IMR-90 (cell line): ENCODE measurements at regions not wholly inside any gene's neighbourhood (a gene's known extent, or its start where the extent isn't known, plus 50 kb on each side); places are given as distances from the start of the nearest gene placed in this dataset.
A peak's percentile ranks its signal among the peaks of the same experiment; 100 is the strongest.

ENCODE experiments used
- ATAC-seq: fragments of 200-7000 bp; cut with Tn5 transposase; 2 replicates; pipeline ENCODE4 v1.9.1; 2020; ENCODE audit warnings: low read depth, mild to moderate bottlenecking, moderate library complexity
- BruUV-seq: library from RNA; stranded (reverse); fragments of 400-500 nt; replicated peaks from 2 replicates; lab custom pipeline; 2021; lab: Mats Ljungman, UMichigan
- CTCF ChIA-PET: fragments of 300-600 bp; formaldehyde crosslinking; extraction: SDS; loops from one replicate; lab custom pipeline; 2021; ENCODE audit warnings: antibody characterized with exemption; lab: Yijun Ruan, JAX
- POLR2A ChIA-PET: fragments of 300-600 bp; sonication (Branson Sonifier 250); formaldehyde crosslinking; loops from one replicate; lab custom pipeline; 2022; ENCODE audit warnings: antibody characterized with exemption; ENCODE audit not compliant: unreplicated experiment; lab: Charles Lee
- DNase-seq: peaks from one replicate; pipeline ENCODE4 v3.0.0; 2013
- H2AFZ ChIP-seq: replicated peaks from 2 replicates; pipeline ENCODE3; 2013; ENCODE audit warnings: low read length, mild to moderate bottlenecking; ENCODE audit not compliant: poor library complexity
- H2AK5ac ChIP-seq: 2 replicates; pipeline ENCODE4 v1.6.1; 2013; ENCODE audit warnings: low read depth, low read length, inconsistent platforms
- H2AK9ac ChIP-seq: replicated peaks from 2 replicates; pipeline ENCODE3; 2013; ENCODE audit warnings: mild to moderate bottlenecking, low read depth, low read length, moderate library complexity; ENCODE audit not compliant: poor library complexity
- H2BK120ac ChIP-seq: 2 replicates; pipeline ENCODE4 v1.6.1; 2013; ENCODE audit warnings: low read depth, low read length, inconsistent platforms
- H2BK15ac ChIP-seq: 3 replicates; pipeline ENCODE4 v1.6.1; 2013; ENCODE audit warnings: low read depth, low read length, inconsistent platforms
- H2BK20ac ChIP-seq: 2 replicates; pipeline ENCODE4 v1.6.1; 2013; ENCODE audit warnings: low read depth, mild to moderate bottlenecking, inconsistent platforms, low read length, moderate library complexity
- H2BK5ac ChIP-seq: 2 replicates; pipeline ENCODE4 v1.6.1; 2013; ENCODE audit warnings: mild to moderate bottlenecking, low read depth, low read length, inconsistent platforms; ENCODE audit not compliant: poor library complexity, severe bottlenecking
- H3K14ac ChIP-seq: replicated peaks from 2 replicates; pipeline ENCODE4 v1.6.1; 2013; ENCODE audit warnings: low read depth, low read length, inconsistent platforms
- H3K18ac ChIP-seq: 2 replicates; pipeline ENCODE4 v1.6.1; 2013; ENCODE audit warnings: low read depth, low read length, control low read depth
- H3K23ac ChIP-seq: 2 replicates; pipeline ENCODE4 v1.6.1; 2013; ENCODE audit warnings: low read depth, low read length, inconsistent platforms
- H3K27ac ChIP-seq: 2 replicates; pipeline ENCODE4 v1.5.1; 2013; ENCODE audit warnings: mild to moderate bottlenecking, control low read depth, low read length; ENCODE audit not compliant: insufficient read depth
- H3K27me3 ChIP-seq: 2 replicates; pipeline ENCODE4 v1.6.1; 2013; ENCODE audit warnings: low read length; ENCODE audit not compliant: control insufficient read depth, insufficient read depth
- H3K36me3 ChIP-seq: 2 replicates; pipeline ENCODE4 v1.6.1; 2013; ENCODE audit warnings: low read length, mixed read lengths; ENCODE audit not compliant: control insufficient read depth, insufficient read depth
- H3K4ac ChIP-seq: 2 replicates; pipeline ENCODE4 v1.6.1; 2013; ENCODE audit warnings: low read depth, low read length, inconsistent platforms
- H3K4me1 ChIP-seq: 2 replicates; pipeline ENCODE4 v1.6.1; 2013; ENCODE audit warnings: low read length, mixed read lengths; ENCODE audit not compliant: control insufficient read depth, insufficient read depth
- H3K4me2 ChIP-seq: 2 replicates; pipeline ENCODE4 v1.6.1; 2013; ENCODE audit warnings: low read depth, mild to moderate bottlenecking, control low read depth, low read length, moderate library complexity
- H3K4me3 ChIP-seq: 2 replicates; pipeline ENCODE4 v1.5.1; 2013; ENCODE audit warnings: low read depth, mild to moderate bottlenecking, control low read depth, low read length, moderate library complexity; ENCODE audit not compliant: insufficient read depth
- H3K56ac ChIP-seq: 2 replicates; pipeline ENCODE4 v1.6.1; 2013; ENCODE audit warnings: low read length, inconsistent platforms; ENCODE audit not compliant: insufficient read depth; ENCODE audit errors: extremely low read depth
- H3K79me1 ChIP-seq, 2 experiments: 2 replicates each; pipeline ENCODE4 v1.6.1; 2013; ENCODE audit warnings: low read length in 2 of 2, inconsistent platforms in 1 of 2, low read depth in 1 of 2
- H3K9ac ChIP-seq: 2 replicates; pipeline ENCODE4 v1.6.1; 2013; ENCODE audit warnings: low read depth, low read length, control low read depth
- H3K9me1 ChIP-seq: 2 replicates; pipeline ENCODE4 v1.6.1; 2013; ENCODE audit warnings: low read length, inconsistent platforms; ENCODE audit not compliant: insufficient read depth
- H3K9me3 ChIP-seq: 2 replicates; pipeline ENCODE4 v1.6.1; 2013; ENCODE audit warnings: low read length; ENCODE audit not compliant: control insufficient read depth, insufficient read depth
- H4K20me1 ChIP-seq: 2 replicates; pipeline ENCODE4 v1.6.1; 2013; ENCODE audit warnings: low read length, inconsistent platforms; ENCODE audit not compliant: insufficient read depth
- H4K5ac ChIP-seq: 2 replicates; pipeline ENCODE4 v1.6.1; 2013; ENCODE audit warnings: mild to moderate bottlenecking, low read depth, low read length, control low read depth
- H4K8ac ChIP-seq, 2 experiments: 2 replicates each; pipeline ENCODE4 v1.6.1; 2013; ENCODE audit warnings: low read depth in 2 of 2, low read length in 2 of 2, control low read depth in 1 of 2, inconsistent platforms in 1 of 2
- H4K91ac ChIP-seq: 2 replicates; pipeline ENCODE4 v1.6.1; 2013; ENCODE audit warnings: low read depth, low read length, inconsistent platforms; ENCODE audit not compliant: insufficient read depth
- BHLHE40 ChIP-seq: fragments of 150-350 bp; IDR thresholded peaks from 2 replicates; pipeline ENCODE4 v1.6.1; 2016; ENCODE audit warnings: mild to moderate bottlenecking, low read depth, low read length
- CEBPB ChIP-seq: IDR thresholded peaks from 2 replicates; pipeline ENCODE4 v1.6.1; 2012; ENCODE audit warnings: low read depth, low read length, improper control_type of control experiment
- CHD1 ChIP-seq: IDR thresholded peaks from 2 replicates; pipeline ENCODE4 v1.6.1; 2012; ENCODE audit warnings: low read depth, low read length, improper control_type of control experiment
- CTCF ChIP-seq: conservative IDR thresholded peaks from 2 replicates; pipeline ENCODE4 v1.5.1; 2012; ENCODE audit warnings: mild to moderate bottlenecking, low read depth, low read length, improper control_type of control experiment
- ELK1 ChIP-seq: fragments of 150-350 bp; IDR thresholded peaks from 2 replicates; pipeline ENCODE4 v1.6.1; 2016; ENCODE audit warnings: low read depth, mild to moderate bottlenecking, low read length, moderate library complexity, borderline replicate concordance
- MAFK ChIP-seq: IDR thresholded peaks from 2 replicates; pipeline ENCODE4 v1.6.1; 2012; ENCODE audit warnings: low read depth, low read length, improper control_type of control experiment
- MAZ ChIP-seq: IDR thresholded peaks from 2 replicates; pipeline ENCODE4 v1.6.1; 2012; ENCODE audit warnings: low read depth, mild to moderate bottlenecking, low read length, improper control_type of control experiment, moderate library complexity, borderline replicate concordance
- MXI1 ChIP-seq: IDR thresholded peaks from 2 replicates; pipeline ENCODE4 v1.6.1; 2012; ENCODE audit warnings: low read depth, mild to moderate bottlenecking, low read length, moderate library complexity, borderline replicate concordance
- NFE2L2 ChIP-seq: fragments of 150-350 bp; IDR thresholded peaks from 2 replicates; pipeline ENCODE4 v1.6.1; 2016; ENCODE audit warnings: low read depth, mild to moderate bottlenecking, low read length
- POLR2A ChIP-seq: IDR thresholded peaks from 2 replicates; pipeline ENCODE4 v1.6.1; 2012; ENCODE audit warnings: mild to moderate bottlenecking, low read depth, low read length
- RAD21 ChIP-seq: IDR thresholded peaks from 2 replicates; pipeline ENCODE4 v1.6.1; 2012; ENCODE audit warnings: low read length, improper control_type of control experiment
- RFX5 ChIP-seq: IDR thresholded peaks from 2 replicates; pipeline ENCODE4 v1.8.0; 2012; ENCODE audit warnings: low read depth, mild to moderate bottlenecking, low read length, moderate library complexity
- SMC3 ChIP-seq: fragments of 150-350 bp; IDR thresholded peaks from 2 replicates; pipeline ENCODE4 v1.6.1; 2016; ENCODE audit warnings: low read depth, mild to moderate bottlenecking, antibody characterized with exemption, low read length, moderate library complexity
- WGBS, 2 experiments: methylation state at CpG; one replicate each; pipeline versions ENCODE4 v1.1.5 to v1.1.7; 2013; ENCODE audit warnings: missing lambda C conversion rate in 2 of 2; ENCODE audit not compliant: insufficient read length in 1 of 2; ENCODE audit errors: extremely low coverage in 2 of 2; 5-methylcytosine and 5-hydroxymethylcytosine counted together
- dilution Hi-C: fragments of 300-500 bp; cut with HindIII; formaldehyde crosslinking; loops from one replicate; pipeline ENCODE4 v1.14.3; 2018; ENCODE audit warnings: low sequenced_read_pairs; ENCODE audit not compliant: unreplicated experiment
- in situ Hi-C: fragments of 300-500 bp; cut with MboI; formaldehyde crosslinking; loops from 3 replicates; pipeline ENCODE4 v1.14.3; 2019; ENCODE audit warnings: low sequenced_read_pairs, inconsistent platforms, mixed read lengths
- intact Hi-C: fragments of 100-400 bp; cut with micrococcal nuclease; formaldehyde crosslinking; loops from 2 replicates; pipeline ENCODE4 v1.10.0; 2022
- TF ChIP-seq, protein P1 (sequence below): fragments of 150-350 bp; IDR thresholded peaks from 2 replicates; pipeline ENCODE4 v1.6.1; 2017; ENCODE audit warnings: mild to moderate bottlenecking, antibody characterized with exemption, low read length, low read depth

GRCh38 chr2:9108210-9108967 lies 98.2 kb upstream of the ASAP2 start:
- H3K23ac ChIP-seq: no peak overlapping the region
- H2AK9ac ChIP-seq: peak overlapping the region; percentile 33
- H3K56ac ChIP-seq: no peak overlapping the region
- peak overlapping the region; percentile 36; the same call in 1 of the 2 replicates for H4K5ac ChIP-seq
- H3K4me1 ChIP-seq: peaks cover 24% of the 10 kb centered on the region
- peak overlapping the region; percentile 41 for H2BK120ac ChIP-seq
- H4K91ac ChIP-seq: peak overlapping the region; percentile 45; the same call in 1 of the 2 replicates
- in situ Hi-C loops (no loop called here), intact Hi-C loops (no loop called here), dilution Hi-C loops (no loop called here)
- H2BK15ac ChIP-seq: 0 out of 3 replicates have a peak overlapping the region, but pooled peaks have one; percentile 48
- CTCF ChIA-PET: no interaction called here
- peak overlapping the region; percentile 80 for H2AFZ ChIP-seq
- 43% methylated on average over 3 of the region's 11 CpGs; no CpG with 5 or more reads in 1 of the 2 experiments for WGBS, 2 experiments
- H3K9ac ChIP-seq: no peak overlapping the region
- no TSS peak for BruUV-seq
- no peaks in the 10 kb centered on the region for H3K36me3 ChIP-seq
- H3K4me2 ChIP-seq: no peak overlapping the region
- H2BK20ac ChIP-seq: no peak overlapping the region
- H2AK5ac ChIP-seq: peak overlapping the region; percentile 61; the same call in 1 of the 2 replicates
- H2BK5ac ChIP-seq: no peak overlapping the region
- 0 out of 2 replicates have a peak overlapping the region, but pooled peaks have one; percentile 12 for H3K27ac ChIP-seq
- H3K4ac ChIP-seq: peak overlapping the region; percentile 58; the same call in 1 of the 2 replicates
- H3K9me3 ChIP-seq: no peaks in the 10 kb centered on the region
- H3K14ac ChIP-seq: 0 out of 2 replicates have a peak overlapping the region, but pooled peaks have one; percentile 73
- no peaks in the 10 kb centered on the region for H3K27me3 ChIP-seq
- H3K9me1 ChIP-seq: peaks cover 18% of the 10 kb centered on the region
- peak overlapping the region; percentile 29; the same call in 1 of the 2 replicates for H3K18ac ChIP-seq
- H4K8ac ChIP-seq: peak overlapping the region in 1 of 2 experiments; percentile 73; a peak in 1 of 4 replicates
- 0 out of 4 replicates have a peak, but pooled peaks cover 0 to 4% of the 10 kb centered on the region in 2 experiments for H3K79me1 ChIP-seq
- no peaks in the 10 kb centered on the region for H4K20me1 ChIP-seq
- DNase-seq (peak; percentile 51), ATAC-seq (peak; percentile 4; the same call in 1 of the 2 replicates)
- H3K4me3 ChIP-seq: no peak overlapping the region
- POLR2A ChIA-PET: no interaction called here
- TF ChIP-seq MAZ (no peak), POLR2A (no peak), RAD21 (no peak), MAFK (no peak), RFX5 (no peak), SMC3 (no peak), CEBPB (no peak), BHLHE40 (no peak), NFE2L2 (no peak), CTCF (no peak), ELK1 (no peak), CHD1 (no peak), MXI1 (no peak)
- TF ChIP-seq, protein P1, sequence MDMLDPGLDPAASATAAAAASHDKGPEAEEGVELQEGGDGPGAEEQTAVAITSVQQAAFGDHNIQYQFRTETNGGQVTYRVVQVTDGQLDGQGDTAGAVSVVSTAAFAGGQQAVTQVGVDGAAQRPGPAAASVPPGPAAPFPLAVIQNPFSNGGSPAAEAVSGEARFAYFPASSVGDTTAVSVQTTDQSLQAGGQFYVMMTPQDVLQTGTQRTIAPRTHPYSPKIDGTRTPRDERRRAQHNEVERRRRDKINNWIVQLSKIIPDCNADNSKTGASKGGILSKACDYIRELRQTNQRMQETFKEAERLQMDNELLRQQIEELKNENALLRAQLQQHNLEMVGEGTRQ: no peak
